BJ (cell line): ENCODE measurements at regions not wholly inside any gene's neighbourhood (a gene's known extent, or its start where the extent isn't known, plus 50 kb on each side); places are given as distances from the start of the nearest gene placed in this dataset.

Experiments used
- CTCF ChIA-PET: fragments of 350-600 bp; formaldehyde crosslinking; extraction: SDS; loops from one replicate; lab custom pipeline; 2021; ENCODE audit warnings: antibody characterized with exemption, inconsistent platforms; lab: Yijun Ruan, JAX
- POLR2A ChIA-PET: fragments of 300-600 bp; sonication (Branson Sonifier 250); formaldehyde crosslinking; extraction: SDS; loops from one replicate; lab custom pipeline; 2021; ENCODE audit warnings: antibody characterized with exemption; lab: Charles Lee
- DNase-seq: peaks from one replicate; pipeline ENCODE4 v3.0.0-alpha.2; 2011; ENCODE audit warnings: low read depth
- H3K27me3 ChIP-seq: 2 replicates; pipeline ENCODE4 v1.6.0; 2011; ENCODE audit warnings: low read length; ENCODE audit not compliant: control insufficient read depth, insufficient read depth
- H3K36me3 ChIP-seq: 2 replicates; pipeline ENCODE4 v1.5.1; 2011; ENCODE audit warnings: low read length; ENCODE audit not compliant: control insufficient read depth, insufficient read depth
- H3K4me3 ChIP-seq: 2 replicates; pipeline ENCODE4 v1.5.1; 2011; ENCODE audit warnings: low read depth, mild to moderate bottlenecking, control low read depth, low read length
- TF ChIP-seq, protein P1 (sequence below): IDR thresholded peaks from 2 replicates; pipeline ENCODE4 v1.5.1; 2011; ENCODE audit warnings: low read depth, mild to moderate bottlenecking, control low read depth, inconsistent platforms, low read length, moderate library complexity; ENCODE audit not compliant: insufficient read depth

DNA sequence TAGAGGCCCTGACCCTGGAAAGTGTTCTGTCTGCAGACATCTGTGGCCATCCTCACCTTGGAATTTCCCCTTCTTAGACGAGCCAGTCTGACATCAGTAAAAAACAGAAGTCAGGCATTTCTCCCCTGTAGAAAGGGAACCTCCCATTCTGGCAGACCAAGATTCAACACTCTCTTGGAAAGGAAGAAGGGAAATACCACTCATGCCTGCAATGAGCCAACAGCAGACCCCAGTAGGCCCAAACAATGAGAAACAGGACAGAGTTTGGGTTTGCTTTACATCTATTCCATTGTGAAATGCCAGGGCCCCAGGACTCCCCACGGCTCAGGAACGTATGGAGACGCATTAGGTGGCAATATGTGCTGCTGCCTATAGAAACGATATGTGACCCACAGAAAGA is 264.0 kb upstream of the NSMCE3 start:
- DNase-seq: no peak

DNA sequence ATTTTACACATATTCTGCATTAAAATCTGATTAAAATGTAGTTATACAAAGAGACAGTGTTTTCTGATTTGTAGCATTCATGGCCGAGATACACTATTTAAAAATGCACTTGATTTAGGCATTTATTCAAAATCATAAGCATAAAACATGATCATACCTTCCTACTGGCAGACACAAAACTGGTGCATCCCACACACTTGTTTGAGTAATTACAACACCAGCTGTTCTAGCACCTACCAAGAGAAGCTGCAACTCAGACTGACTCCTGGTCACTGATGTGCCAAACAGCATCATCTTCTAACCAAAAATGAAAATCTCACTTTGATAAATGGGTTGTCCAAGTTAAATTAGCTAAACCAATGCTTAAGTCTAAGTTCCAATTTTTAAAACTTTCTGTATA is 262.7 kb upstream of the NSMCE3 start:
- H3K36me3 ChIP-seq: no peaks in the 10 kb centered on the region
- ChIA-PET POLR2A (no interaction called here), CTCF (no interaction called here)
- DNase-seq: no peak
- TF ChIP-seq, protein P1, sequence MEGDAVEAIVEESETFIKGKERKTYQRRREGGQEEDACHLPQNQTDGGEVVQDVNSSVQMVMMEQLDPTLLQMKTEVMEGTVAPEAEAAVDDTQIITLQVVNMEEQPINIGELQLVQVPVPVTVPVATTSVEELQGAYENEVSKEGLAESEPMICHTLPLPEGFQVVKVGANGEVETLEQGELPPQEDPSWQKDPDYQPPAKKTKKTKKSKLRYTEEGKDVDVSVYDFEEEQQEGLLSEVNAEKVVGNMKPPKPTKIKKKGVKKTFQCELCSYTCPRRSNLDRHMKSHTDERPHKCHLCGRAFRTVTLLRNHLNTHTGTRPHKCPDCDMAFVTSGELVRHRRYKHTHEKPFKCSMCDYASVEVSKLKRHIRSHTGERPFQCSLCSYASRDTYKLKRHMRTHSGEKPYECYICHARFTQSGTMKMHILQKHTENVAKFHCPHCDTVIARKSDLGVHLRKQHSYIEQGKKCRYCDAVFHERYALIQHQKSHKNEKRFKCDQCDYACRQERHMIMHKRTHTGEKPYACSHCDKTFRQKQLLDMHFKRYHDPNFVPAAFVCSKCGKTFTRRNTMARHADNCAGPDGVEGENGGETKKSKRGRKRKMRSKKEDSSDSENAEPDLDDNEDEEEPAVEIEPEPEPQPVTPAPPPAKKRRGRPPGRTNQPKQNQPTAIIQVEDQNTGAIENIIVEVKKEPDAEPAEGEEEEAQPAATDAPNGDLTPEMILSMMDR: no peak
- H3K27me3 ChIP-seq: no peaks in the 10 kb centered on the region
- H3K4me3 ChIP-seq: no peak overlapping the region

More for the DNA sequence above, 264.0 kb upstream of the NSMCE3 start:
- Histone ChIP-seq H3K36me3 (no peaks in the 10 kb centered on the region), H3K27me3 (no peaks in the 10 kb centered on the region), H3K4me3 (no peak overlapping the region)
- ChIA-PET POLR2A (no interaction called here), CTCF (no interaction called here)
- TF ChIP-seq, protein P1: no peak

DNA sequence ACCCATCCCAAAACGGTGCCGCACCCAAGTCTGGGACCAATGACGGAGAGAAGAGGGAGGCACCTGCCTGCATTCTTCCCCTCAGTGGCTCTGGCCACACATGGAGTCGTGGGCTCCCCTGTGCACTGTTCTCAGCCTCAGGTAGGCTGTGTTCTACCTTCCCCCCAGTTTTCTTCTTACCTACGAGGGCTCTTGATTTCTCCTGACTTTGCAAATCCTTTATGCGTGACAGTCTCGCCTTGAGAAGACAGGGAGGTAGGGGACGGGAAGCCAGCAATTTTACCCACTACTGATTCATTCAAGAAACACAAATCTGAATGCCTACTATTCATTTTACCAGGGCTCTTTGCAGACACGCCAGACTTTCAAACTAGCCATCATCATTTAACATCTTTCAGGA is 261.3 kb upstream of the NSMCE3 start:
- H3K4me3 ChIP-seq: no peak overlapping the region

DNA sequence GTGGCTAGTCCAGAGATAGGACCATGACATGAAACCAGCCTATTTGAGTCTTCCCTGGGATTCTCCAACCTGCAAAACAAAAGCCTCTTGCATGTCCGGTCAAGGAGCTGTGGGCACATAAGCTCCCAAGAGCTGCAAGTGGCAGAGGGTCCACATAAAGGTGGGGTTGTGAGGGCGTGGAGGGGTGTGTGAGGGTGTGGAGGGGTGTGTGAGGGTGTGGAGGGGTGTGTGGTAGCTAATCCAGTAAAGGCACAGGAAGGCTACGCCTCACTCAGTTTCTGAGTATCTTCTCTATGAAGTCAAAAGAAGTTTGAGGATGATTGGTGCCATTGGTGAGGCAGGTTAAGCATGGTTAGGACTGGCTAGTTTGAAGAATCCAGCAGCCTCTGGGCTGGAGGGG is 259.4 kb upstream of the NSMCE3 start:
- CTCF ChIA-PET: no interaction called here
- DNase-seq: no peak
- POLR2A ChIA-PET: no interaction called here

More for the DNA sequence above, 261.3 kb upstream of the NSMCE3 start:
- no peaks in the 10 kb centered on the region for H3K27me3 ChIP-seq
- TF ChIP-seq, protein P1: no peak
- H3K36me3 ChIP-seq: no peaks in the 10 kb centered on the region
- ChIA-PET CTCF (no interaction called here), POLR2A (no interaction called here)
- DNase-seq: no peak

DNA sequence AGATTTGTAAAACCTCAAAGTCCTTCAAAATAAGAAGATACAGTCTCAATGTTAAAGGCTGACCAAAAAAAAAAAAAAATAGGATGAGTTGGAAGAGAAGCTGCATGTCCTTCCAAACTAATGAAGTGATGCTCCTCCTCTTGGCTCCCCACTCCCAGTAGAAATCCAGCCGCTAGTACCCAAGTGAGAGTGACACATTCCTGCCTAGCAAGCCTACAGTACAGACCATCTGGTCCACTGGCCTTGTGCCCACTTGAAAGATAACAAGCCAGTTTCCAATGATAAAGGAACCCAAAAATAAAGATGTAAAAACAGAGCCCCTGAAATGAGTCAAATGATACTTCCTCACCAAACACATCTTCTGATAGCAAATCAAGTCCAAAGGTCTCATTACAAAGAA is 258.7 kb upstream of the NSMCE3 start:
- TF ChIP-seq, protein P1: no peak
- H3K4me3 ChIP-seq: no peak overlapping the region
- CTCF ChIA-PET: no interaction called here
- H3K36me3 ChIP-seq: no peaks in the 10 kb centered on the region
- H3K27me3 ChIP-seq: no peaks in the 10 kb centered on the region
- POLR2A ChIA-PET: no interaction called here
- DNase-seq: no peak

More for the DNA sequence above, 259.4 kb upstream of the NSMCE3 start:
- H3K36me3 ChIP-seq: no peaks in the 10 kb centered on the region
- no peak overlapping the region for H3K4me3 ChIP-seq
- H3K27me3 ChIP-seq: no peaks in the 10 kb centered on the region
- TF ChIP-seq, protein P1: no peak
